ENCODE measurements at regions not wholly inside any gene's neighbourhood (a gene's known extent, or its start where the extent isn't known, plus 50 kb on each side); places are given as distances from the start of the nearest gene placed in this dataset.

DNA sequence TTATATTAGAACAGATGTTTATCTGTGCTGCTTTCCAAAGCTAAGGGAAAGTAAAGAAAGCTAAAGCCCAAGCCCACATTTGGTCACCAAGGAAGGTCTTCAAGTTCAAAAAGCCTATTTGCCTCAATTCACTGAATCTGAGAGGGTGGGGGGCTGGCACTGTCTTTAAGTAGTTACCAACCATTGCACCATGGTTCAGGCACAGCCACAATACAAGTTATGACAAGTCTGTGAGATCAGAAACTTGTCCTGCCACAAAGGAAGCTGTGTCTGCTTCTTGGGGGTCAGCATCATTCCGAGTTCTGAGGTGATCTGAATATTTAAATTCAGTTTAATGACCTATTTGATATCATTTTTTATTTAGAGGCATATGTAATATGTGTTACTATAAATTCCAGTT, 78.3 kb upstream of the OPRM1 start:
- H3K79me2 ChIP-seq (ENCODE audit: control insufficient read depth, insufficient read depth, low read length): no peaks in the 10 kb centered on the region
- no peak overlapping the region for H3K27ac ChIP-seq (ENCODE audit: control insufficient read depth, insufficient read depth, low read length)
- H3K4me1 ChIP-seq (ENCODE audit: control insufficient read depth, extremely low read depth, insufficient read depth, low read length): no peaks in the 10 kb centered on the region
- TF ChIP-seq EZH2 (IDR thresholded peaks at IDR 0.05; ENCODE audit: low read length): no peak
- TF ChIP-seq, protein P1, sequence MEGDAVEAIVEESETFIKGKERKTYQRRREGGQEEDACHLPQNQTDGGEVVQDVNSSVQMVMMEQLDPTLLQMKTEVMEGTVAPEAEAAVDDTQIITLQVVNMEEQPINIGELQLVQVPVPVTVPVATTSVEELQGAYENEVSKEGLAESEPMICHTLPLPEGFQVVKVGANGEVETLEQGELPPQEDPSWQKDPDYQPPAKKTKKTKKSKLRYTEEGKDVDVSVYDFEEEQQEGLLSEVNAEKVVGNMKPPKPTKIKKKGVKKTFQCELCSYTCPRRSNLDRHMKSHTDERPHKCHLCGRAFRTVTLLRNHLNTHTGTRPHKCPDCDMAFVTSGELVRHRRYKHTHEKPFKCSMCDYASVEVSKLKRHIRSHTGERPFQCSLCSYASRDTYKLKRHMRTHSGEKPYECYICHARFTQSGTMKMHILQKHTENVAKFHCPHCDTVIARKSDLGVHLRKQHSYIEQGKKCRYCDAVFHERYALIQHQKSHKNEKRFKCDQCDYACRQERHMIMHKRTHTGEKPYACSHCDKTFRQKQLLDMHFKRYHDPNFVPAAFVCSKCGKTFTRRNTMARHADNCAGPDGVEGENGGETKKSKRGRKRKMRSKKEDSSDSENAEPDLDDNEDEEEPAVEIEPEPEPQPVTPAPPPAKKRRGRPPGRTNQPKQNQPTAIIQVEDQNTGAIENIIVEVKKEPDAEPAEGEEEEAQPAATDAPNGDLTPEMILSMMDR (optimal IDR thresholded peaks at IDR 0.05 in 1 of 3, IDR thresholded peaks at IDR 0.05 in 1 of 3, conservative IDR thresholded peaks at IDR 0.05 in 1 of 3; ENCODE audit: extremely low read depth in 1 of 3, insufficient read depth in 2 of 3, low read length in 3 of 3): no peak
- no peaks in the 10 kb centered on the region for H4K20me1 ChIP-seq (ENCODE audit: control insufficient read depth, extremely low read depth, insufficient read depth, low read length)
- no peaks in the 10 kb centered on the region for H3K9me1 ChIP-seq (ENCODE audit: control insufficient read depth, extremely low read depth, insufficient read depth, low read length)
- no peak overlapping the region for H3K9ac ChIP-seq (ENCODE audit: control insufficient read depth, extremely low read depth, insufficient read depth, low read length)
- no peaks in the 10 kb centered on the region for H3K27me3 ChIP-seq (ENCODE audit: control insufficient read depth, extremely low read depth, insufficient read depth, low read length)
- no peaks in the 10 kb centered on the region for H3K36me3 ChIP-seq (ENCODE audit: control insufficient read depth in 2 of 2, extremely low read depth in 1 of 2, insufficient read depth in 2 of 2, low read length in 2 of 2)
- H3K9me3 ChIP-seq (ENCODE audit: control insufficient read depth, low read depth, low read length): no peaks in the 10 kb centered on the region
- dilution Hi-C loops (cut with MboI; ENCODE audit: extremely low pct_ligation_motif_present, low sequenced_read_pairs): no loop called here
- no peak overlapping the region for H2AFZ ChIP-seq (ENCODE audit: control insufficient read depth, low read length)
- H3K4me2 ChIP-seq (ENCODE audit: control insufficient read depth, extremely low read depth, insufficient read depth, low read depth, low read length): no peak overlapping the region
- DNase-seq (ENCODE audit: low read depth, low spot score) (no peak), FAIRE-seq (no peak)
- no peak overlapping the region for H3K4me3 ChIP-seq (ENCODE audit: control insufficient read depth in 2 of 3, extremely low read depth in 1 of 3, insufficient read depth in 2 of 3, low read depth in 1 of 3, low read length in 3 of 3)

DNA sequence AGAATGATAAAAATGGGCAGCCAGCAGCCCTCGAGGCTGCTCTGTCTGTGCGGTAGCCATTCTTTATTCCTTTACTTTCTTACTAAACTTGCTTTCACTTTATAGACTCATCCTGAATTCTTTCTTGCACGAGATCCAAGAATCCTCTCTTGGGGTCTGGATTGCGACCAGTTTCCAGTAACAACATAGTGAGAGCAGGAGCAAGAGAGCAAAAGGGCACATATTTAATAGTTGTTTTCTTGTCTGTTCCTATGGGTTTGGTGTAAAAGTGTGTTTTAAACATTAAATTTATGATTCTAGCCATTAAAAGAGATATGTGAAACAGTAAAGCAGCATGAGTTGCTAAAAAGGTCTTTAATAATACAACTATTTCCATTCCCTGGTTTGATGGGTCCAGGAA, 78.8 kb upstream of the OPRM1 start:
- dilution Hi-C loops (cut with MboI; ENCODE audit: extremely low pct_ligation_motif_present, low sequenced_read_pairs): no loop called here
- FAIRE-seq: no peak
- H3K27me3 ChIP-seq (ENCODE audit: control insufficient read depth, extremely low read depth, insufficient read depth, low read length): no peaks in the 10 kb centered on the region

More for the DNA sequence above, 78.8 kb upstream of the OPRM1 start:
- TF ChIP-seq, protein P1 (optimal IDR thresholded peaks at IDR 0.05 in 1 of 3, IDR thresholded peaks at IDR 0.05 in 1 of 3, conservative IDR thresholded peaks at IDR 0.05 in 1 of 3; ENCODE audit: extremely low read depth in 1 of 3, insufficient read depth in 2 of 3, low read length in 3 of 3): no peak
- TF ChIP-seq EZH2 (IDR thresholded peaks at IDR 0.05; ENCODE audit: low read length): no peak
- Histone ChIP-seq H3K4me1 (ENCODE audit: control insufficient read depth, extremely low read depth, insufficient read depth, low read length) (no peaks in the 10 kb centered on the region), H3K9me1 (ENCODE audit: control insufficient read depth, extremely low read depth, insufficient read depth, low read length) (no peaks in the 10 kb centered on the region), H3K4me2 (ENCODE audit: control insufficient read depth, extremely low read depth, insufficient read depth, low read depth, low read length) (no peak overlapping the region), H3K9me3 (ENCODE audit: control insufficient read depth, low read depth, low read length) (no peaks in the 10 kb centered on the region), H2AFZ (ENCODE audit: control insufficient read depth, low read length) (no peak overlapping the region), H3K4me3 (ENCODE audit: control insufficient read depth in 2 of 3, extremely low read depth in 1 of 3, insufficient read depth in 2 of 3, low read depth in 1 of 3, low read length in 3 of 3) (no peak overlapping the region), H3K27ac (ENCODE audit: control insufficient read depth, insufficient read depth, low read length) (no peak overlapping the region), H3K79me2 (ENCODE audit: control insufficient read depth, insufficient read depth, low read length) (no peaks in the 10 kb centered on the region), H4K20me1 (ENCODE audit: control insufficient read depth, extremely low read depth, insufficient read depth, low read length) (no peaks in the 10 kb centered on the region), H3K36me3 (ENCODE audit: control insufficient read depth in 2 of 2, extremely low read depth in 1 of 2, insufficient read depth in 2 of 2, low read length in 2 of 2) (no peaks in the 10 kb centered on the region), H3K9ac (ENCODE audit: control insufficient read depth, extremely low read depth, insufficient read depth, low read length) (no peak overlapping the region)
- no peak for DNase-seq (ENCODE audit: low read depth, low spot score)

Measured in keratinocyte (primary cell).